Amniotic epithelial cell (primary cell): ENCODE measurements at regions not wholly inside any gene's neighbourhood (a gene's known extent, or its start where the extent isn't known, plus 50 kb on each side); places are given as distances from the start of the nearest gene placed in this dataset.
A peak's percentile ranks its signal among the peaks of the same experiment; 100 is the strongest.
"Not testable (repeated sequence)": the region's sequence is repeated elsewhere in the genome, so short reads cannot be mapped to it uniquely, and the experiment has no call there.

Experiments used
- DNase-seq: peaks from one replicate; pipeline ENCODE4 v3.0.0-alpha.2; 2010; ENCODE audit warnings: low read depth

GRCh38 chr2:111668274-111668616 lies 215.7 kb downstream of the ANAPC1 start:
- no peak for DNase-seq

- no peak for DNase-seq
These were observed 215.3 kb downstream of the ANAPC1 start for GRCh38 chr2:111668741-111669140.

GRCh38 chr2:111669928-111670695 lies 213.9 kb downstream of the ANAPC1 start:
- no peak for DNase-seq

GRCh38 chr2:111670776-111671175 lies 213.2 kb downstream of the ANAPC1 start:
- no peak for DNase-seq

GRCh38 chr2:111671426-111672150 lies 212.4 kb downstream of the ANAPC1 start:
- no peak for DNase-seq

- not testable (repeated sequence) for DNase-seq
These were observed 211.4 kb downstream of the ANAPC1 start for GRCh38 chr2:111672641-111673040.

- DNase-seq: no peak
These were observed 210.5 kb downstream of the ANAPC1 start for GRCh38 chr2:111673526-111673925.

GRCh38 chr2:111675419-111676194 lies 208.4 kb downstream of the ANAPC1 start:
- DNase-seq: no peak

- peak; percentile 76 for DNase-seq
These were observed 207.6 kb downstream of the ANAPC1 start for GRCh38 chr2:111676291-111676822.

GRCh38 chr2:111678161-111678560 lies 205.8 kb downstream of the ANAPC1 start:
- no peak for DNase-seq

GRCh38 chr2:111678651-111679050 lies 205.3 kb downstream of the ANAPC1 start:
- DNase-seq: peak; percentile 13

GRCh38 chr2:111679202-111679601 lies 204.8 kb downstream of the ANAPC1 start:
- peak; percentile 55 for DNase-seq

GRCh38 chr2:111684611-111685010 lies 199.4 kb downstream of the ANAPC1 start:
- DNase-seq: no peak

GRCh38 chr2:111685342-111685741 lies 198.7 kb downstream of the ANAPC1 start:
- no peak for DNase-seq

GRCh38 chr2:111686994-111687393 lies 197.0 kb downstream of the ANAPC1 start:
- DNase-seq: no peak

GRCh38 chr2:111687911-111688310 lies 196.1 kb downstream of the ANAPC1 start:
- DNase-seq: no peak

- DNase-seq: no peak
These were observed 195.5 kb downstream of the ANAPC1 start for GRCh38 chr2:111688482-111688881.

- DNase-seq: no peak
These were observed 194.8 kb downstream of the ANAPC1 start for GRCh38 chr2:111689174-111689573.

- no peak for DNase-seq
These were observed 194.1 kb downstream of the ANAPC1 start for GRCh38 chr2:111689941-111690340.

- no peak for DNase-seq
These were observed 192.7 kb downstream of the ANAPC1 start for GRCh38 chr2:111691164-111691875.

GRCh38 chr2:111692311-111692710 lies 191.7 kb downstream of the ANAPC1 start:
- no peak for DNase-seq

- peak; percentile 94 for DNase-seq
These were observed 189.3 kb downstream of the ANAPC1 start for GRCh38 chr2:111694700-111695101.
